GM23338 (cell line): ENCODE measurements at regions not wholly inside any gene's neighbourhood (a gene's known extent, or its start where the extent isn't known, plus 50 kb on each side); places are given as distances from the start of the nearest gene placed in this dataset.

ENCODE experiments used
- CTCF ChIP-seq, 2 experiments: fragments of 200-600 bp in 1 of 2; sonication (generic) in 1 of 2; conservative IDR thresholded peaks; 2 replicates each; pipeline versions ENCODE4 v1.5.1 to v1.6.1; 2016 to 2017; ENCODE audit warnings: antibody characterized with exemption in 2 of 2, low read depth in 2 of 2, mild to moderate bottlenecking in 2 of 2, moderate library complexity in 1 of 2
- JUNB ChIP-seq: IDR thresholded peaks from one replicate; pipeline ENCODE4 v1.6.1; 2016; ENCODE audit warnings: antibody characterized with exemption; ENCODE audit not compliant: unreplicated experiment
- NANOG ChIP-seq: IDR thresholded peaks from 2 replicates; pipeline ENCODE4 v1.6.1; 2016; ENCODE audit warnings: antibody characterized with exemption, borderline replicate concordance
- POLR2AphosphoS5 ChIP-seq: IDR thresholded peaks from 2 replicates; pipeline ENCODE4 v1.6.1; 2016; ENCODE audit warnings: antibody characterized with exemption, low read depth
- REST ChIP-seq: IDR thresholded peaks from one replicate; pipeline ENCODE4 v1.6.1; 2018; ENCODE audit warnings: antibody characterized with exemption; ENCODE audit not compliant: unreplicated experiment

- TF ChIP-seq CTCF (conservative IDR thresholded peaks at IDR 0.05; ENCODE audit: low read depth in 2 of 2) (no peak), NANOG (no peak), REST (no peak), POLR2AphosphoS5 (no peak), JUNB (no peak)
Measured at GRCh38 chr10:52558090-52558489, 214.5 kb downstream of the MBL2 start.
